GM10266 (cell line): ENCODE measurements at regions not wholly inside any gene's neighbourhood (a gene's known extent, or its start where the extent isn't known, plus 50 kb on each side); places are given as distances from the start of the nearest gene placed in this dataset.
A peak's percentile ranks its signal among the peaks of the same experiment; 100 is the strongest.

Experiments used
- DNase-seq: peaks from one replicate; pipeline ENCODE4 v3.0.0; 2012; ENCODE audit errors: extremely low spot score
- TF ChIP-seq, protein P1 (sequence below): IDR thresholded peaks from 2 replicates; pipeline ENCODE4 v1.5.1; 2012; ENCODE audit warnings: mild to moderate bottlenecking, low read depth; ENCODE audit not compliant: control insufficient read depth, insufficient read depth; ENCODE audit errors: missing control alignments

DNA sequence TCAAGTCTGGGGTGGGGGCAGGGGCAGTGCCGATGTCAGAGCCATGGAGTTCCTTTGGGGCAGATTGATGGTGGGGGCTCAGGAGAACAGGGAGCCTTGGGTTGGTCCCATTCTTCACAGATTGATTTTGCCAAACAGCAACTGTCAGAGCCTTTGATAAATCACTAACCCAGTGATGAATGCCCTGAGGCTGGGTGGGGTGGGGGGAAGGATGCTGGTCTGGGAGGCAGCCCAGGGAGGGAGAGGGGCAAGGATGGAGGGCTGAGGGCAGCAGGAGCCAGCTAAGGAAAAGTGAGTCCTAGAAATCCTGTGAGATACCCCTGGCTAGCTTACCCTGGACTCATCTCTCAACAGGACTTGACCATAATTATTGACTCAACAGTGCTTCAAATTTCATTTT lies 60.1 kb upstream of the ARAP3 start:
- DNase-seq: no peak
- TF ChIP-seq, protein P1, sequence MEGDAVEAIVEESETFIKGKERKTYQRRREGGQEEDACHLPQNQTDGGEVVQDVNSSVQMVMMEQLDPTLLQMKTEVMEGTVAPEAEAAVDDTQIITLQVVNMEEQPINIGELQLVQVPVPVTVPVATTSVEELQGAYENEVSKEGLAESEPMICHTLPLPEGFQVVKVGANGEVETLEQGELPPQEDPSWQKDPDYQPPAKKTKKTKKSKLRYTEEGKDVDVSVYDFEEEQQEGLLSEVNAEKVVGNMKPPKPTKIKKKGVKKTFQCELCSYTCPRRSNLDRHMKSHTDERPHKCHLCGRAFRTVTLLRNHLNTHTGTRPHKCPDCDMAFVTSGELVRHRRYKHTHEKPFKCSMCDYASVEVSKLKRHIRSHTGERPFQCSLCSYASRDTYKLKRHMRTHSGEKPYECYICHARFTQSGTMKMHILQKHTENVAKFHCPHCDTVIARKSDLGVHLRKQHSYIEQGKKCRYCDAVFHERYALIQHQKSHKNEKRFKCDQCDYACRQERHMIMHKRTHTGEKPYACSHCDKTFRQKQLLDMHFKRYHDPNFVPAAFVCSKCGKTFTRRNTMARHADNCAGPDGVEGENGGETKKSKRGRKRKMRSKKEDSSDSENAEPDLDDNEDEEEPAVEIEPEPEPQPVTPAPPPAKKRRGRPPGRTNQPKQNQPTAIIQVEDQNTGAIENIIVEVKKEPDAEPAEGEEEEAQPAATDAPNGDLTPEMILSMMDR: no peak

DNA sequence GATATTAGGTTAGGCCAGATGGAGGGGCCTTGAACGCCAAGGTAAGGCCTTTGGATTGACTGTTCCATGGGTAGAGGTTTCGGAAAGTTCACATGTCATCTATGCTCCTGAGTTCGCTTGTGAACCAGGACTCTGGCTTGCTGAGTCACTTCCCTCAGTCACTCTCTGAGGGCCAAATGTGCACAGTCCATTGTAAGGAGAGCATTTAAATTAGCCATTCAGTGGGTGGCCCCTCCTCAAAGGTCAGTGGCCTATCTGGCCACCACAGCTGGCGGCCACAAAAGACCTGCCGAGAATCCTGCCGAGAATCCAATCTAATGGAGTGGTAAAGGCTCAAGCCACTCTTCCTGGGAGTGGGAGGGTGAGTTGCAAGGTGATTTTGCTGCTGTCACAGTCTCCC lies 58.9 kb upstream of the ARAP3 start:
- DNase-seq: no peak
- TF ChIP-seq, protein P1: no peak

DNA sequence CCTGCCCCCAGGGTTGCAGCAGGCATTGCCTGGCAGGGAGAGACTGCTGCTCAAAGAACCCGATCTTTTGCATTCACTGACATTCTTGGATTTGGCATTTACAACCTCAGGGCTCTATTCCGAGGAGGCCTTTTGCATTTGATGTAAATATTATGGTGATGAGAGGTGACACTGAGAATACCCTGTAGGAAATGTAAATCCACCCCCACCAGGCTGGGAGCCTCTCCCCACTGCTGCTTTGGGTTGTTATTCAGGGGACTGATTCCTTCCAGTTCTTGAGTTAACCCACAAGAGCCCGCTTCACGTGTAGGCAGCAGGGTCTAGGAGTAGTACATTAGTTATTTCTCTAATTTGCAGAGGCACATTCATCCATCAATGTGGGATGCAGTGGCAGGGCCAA lies 55.5 kb upstream of the ARAP3 start:
- DNase-seq: no peak
- TF ChIP-seq, protein P1: no peak

DNA sequence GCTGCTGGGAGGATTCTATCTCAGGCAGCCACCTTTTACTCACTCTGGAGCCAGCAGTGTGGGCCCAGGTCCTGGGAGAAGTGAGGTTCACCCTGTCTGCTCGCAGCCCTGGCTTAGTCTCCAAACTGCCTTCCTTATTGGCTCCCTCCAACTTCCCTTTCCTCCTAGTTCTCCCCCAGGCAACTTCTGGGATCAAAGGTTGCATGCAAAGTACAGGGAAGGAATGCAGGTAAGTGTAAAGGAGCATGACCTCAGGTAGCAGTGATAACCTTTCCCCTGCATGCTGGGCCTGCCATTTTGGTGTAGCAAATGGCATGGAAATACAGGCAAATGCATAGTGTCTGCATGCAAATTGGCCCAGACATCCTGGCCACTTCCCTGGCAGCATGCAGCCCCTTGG lies 53.8 kb upstream of the ARAP3 start:
- TF ChIP-seq, protein P1: no peak

DNA sequence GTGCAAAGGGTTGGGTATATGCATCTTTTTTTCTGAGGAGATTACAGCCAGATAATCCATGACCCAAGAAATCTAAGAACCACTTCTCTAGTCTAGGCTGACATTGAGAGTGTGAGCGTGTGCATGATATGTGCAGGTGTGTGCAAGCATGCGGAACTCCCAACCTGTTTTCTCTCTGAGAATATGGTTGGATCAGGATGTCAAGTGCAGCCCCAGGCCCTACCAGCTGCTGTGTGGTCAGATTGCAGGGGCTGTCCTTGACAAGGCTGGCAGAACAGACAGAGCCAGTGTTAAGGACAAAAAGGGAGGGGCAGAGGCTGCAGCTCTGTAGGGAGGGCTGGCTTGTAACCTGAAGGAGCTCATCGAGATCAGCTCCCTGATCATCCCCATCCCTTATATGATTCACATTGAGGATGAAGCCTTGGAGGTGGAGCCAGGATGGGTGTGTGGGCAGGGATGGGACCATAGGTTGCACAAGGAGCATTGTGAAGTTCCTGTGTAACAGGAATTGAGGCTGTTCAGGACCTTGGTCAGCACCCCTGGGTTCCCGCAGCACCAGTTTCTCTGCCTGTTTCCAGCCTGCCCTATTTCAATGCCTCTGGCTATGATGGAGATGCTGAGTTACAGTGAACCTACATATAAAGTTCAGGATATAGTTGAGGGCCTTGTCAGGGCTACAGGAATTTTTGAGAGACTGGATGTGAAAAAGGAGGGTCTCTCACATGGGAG lies 52.6 kb upstream of the ARAP3 start:
- TF ChIP-seq, protein P1: no peak
- DNase-seq: peak; percentile 59

More for the DNA sequence above, 53.8 kb upstream of the ARAP3 start:
- no peak for DNase-seq

DNA sequence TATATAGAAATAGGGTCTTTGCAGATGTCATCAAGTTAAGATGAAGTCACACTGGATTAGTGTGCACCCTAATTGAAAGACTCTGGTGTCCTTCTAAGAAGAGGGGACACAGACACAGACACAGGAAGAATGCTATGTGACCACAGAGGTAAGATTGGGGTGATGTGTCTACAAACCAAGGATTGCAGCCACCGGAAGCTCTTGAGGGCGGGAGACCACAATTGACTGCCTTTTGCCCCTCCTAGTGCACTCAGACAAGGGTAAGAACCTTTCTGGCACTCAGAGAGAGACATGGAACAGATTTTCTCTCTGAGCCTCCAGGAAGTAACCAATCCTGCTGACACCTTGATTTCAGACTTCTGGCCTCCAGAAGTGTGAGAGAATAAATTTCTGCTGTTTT lies 51.2 kb upstream of the ARAP3 start:
- DNase-seq: no peak
- TF ChIP-seq, protein P1: no peak

DNA sequence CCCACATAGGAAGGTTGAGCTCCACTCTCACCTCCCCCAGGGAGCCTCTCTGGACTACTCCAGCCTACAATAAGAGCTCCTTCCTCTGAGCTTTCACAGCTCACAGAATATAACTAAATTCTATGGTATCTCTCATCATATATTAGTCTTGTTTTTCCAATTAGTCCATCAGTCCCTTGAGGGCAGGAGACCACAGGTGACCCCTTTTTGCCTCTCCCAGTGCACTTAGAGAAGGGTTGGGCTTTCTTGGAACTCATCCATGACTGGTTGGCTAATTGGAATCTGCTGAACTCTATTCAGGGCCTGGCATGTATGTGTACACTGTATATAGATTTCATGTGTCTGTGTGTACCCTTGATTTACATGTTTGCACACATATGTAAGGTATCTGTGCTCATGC lies 50.4 kb upstream of the ARAP3 start:
- DNase-seq: no peak

More for the DNA sequence above, 50.4 kb upstream of the ARAP3 start:
- TF ChIP-seq, protein P1: no peak
